ENCODE measurements at regions not wholly inside any gene's neighbourhood (a gene's known extent, or its start where the extent isn't known, plus 50 kb on each side); places are given as distances from the start of the nearest gene placed in this dataset.

- TF ChIP-seq CTCF (IDR thresholded peaks at IDR 0.05; ENCODE audit: low read length) (no peak), EZH2 (optimal IDR thresholded peaks at IDR 0.05; ENCODE audit: low read depth, low read length) (no peak), EZH2phosphoT487 (IDR thresholded peaks at IDR 0.05; ENCODE audit: low read length) (no peak)
These were observed 187.0 kb upstream of the S100G start for GRCh38 chrX:16462912-16463311.
